ENCODE measurements at regions not wholly inside any gene's neighbourhood (a gene's known extent, or its start where the extent isn't known, plus 50 kb on each side); places are given as distances from the start of the nearest gene placed in this dataset.

- TF ChIP-seq CTCF (IDR thresholded peaks at IDR 0.05) (no peak), POLR2A (IDR thresholded peaks at IDR 0.05) (no peak)
Observed at GRCh38 chr6:15781890-15782289, 119.1 kb upstream of the DTNBP1 start.

All from ovary (tissue), 3 donors.